Mammary epithelial cell (primary cell): ENCODE measurements at regions not wholly inside any gene's neighbourhood (a gene's known extent, or its start where the extent isn't known, plus 50 kb on each side); places are given as distances from the start of the nearest gene placed in this dataset.

Experiments used
- EZH2 ChIP-seq: IDR thresholded peaks from 2 replicates; pipeline ENCODE4 v1.6.1; 2012; ENCODE audit warnings: low read length, inconsistent platforms, borderline replicate concordance
- TF ChIP-seq, protein P1 (sequence below), 2 donors: IDR thresholded peaks in 1 of 2; conservative IDR thresholded peaks in 1 of 2; 2 replicates each; pipeline ENCODE4 v1.5.1; 2011 to 2012; ENCODE audit warnings: inconsistent platforms in 2 of 2, low read length in 2 of 2, mild to moderate bottlenecking in 2 of 2, control low read depth in 1 of 2, low read depth in 1 of 2; ENCODE audit not compliant: insufficient read depth in 1 of 2; ENCODE audit errors: extremely low read depth in 1 of 2

DNA sequence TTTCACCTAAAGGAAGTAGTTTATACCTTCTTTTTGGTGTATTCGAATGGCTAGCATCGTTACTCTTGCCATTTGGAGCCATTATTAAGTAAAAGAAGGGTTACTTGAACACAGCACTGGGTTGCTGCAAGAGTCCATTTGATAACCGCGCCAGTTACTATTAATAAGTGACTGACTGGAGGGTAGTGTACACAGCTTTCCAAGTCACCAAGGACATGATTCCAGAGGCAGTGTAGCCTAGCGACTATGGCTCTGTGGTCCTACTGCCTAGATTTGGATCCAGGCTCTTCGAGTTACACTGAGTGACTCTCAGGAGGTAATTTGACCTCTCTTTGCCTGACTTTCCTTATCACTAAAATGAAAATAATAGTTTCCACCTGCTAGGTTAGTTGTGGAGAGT is 206.8 kb downstream of the MEIS1 start:
- TF ChIP-seq, protein P1, sequence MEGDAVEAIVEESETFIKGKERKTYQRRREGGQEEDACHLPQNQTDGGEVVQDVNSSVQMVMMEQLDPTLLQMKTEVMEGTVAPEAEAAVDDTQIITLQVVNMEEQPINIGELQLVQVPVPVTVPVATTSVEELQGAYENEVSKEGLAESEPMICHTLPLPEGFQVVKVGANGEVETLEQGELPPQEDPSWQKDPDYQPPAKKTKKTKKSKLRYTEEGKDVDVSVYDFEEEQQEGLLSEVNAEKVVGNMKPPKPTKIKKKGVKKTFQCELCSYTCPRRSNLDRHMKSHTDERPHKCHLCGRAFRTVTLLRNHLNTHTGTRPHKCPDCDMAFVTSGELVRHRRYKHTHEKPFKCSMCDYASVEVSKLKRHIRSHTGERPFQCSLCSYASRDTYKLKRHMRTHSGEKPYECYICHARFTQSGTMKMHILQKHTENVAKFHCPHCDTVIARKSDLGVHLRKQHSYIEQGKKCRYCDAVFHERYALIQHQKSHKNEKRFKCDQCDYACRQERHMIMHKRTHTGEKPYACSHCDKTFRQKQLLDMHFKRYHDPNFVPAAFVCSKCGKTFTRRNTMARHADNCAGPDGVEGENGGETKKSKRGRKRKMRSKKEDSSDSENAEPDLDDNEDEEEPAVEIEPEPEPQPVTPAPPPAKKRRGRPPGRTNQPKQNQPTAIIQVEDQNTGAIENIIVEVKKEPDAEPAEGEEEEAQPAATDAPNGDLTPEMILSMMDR (conservative IDR thresholded peaks at IDR 0.05 in 1 of 2, IDR thresholded peaks at IDR 0.05 in 1 of 2; ENCODE audit: extremely low read depth in 1 of 2, insufficient read depth in 1 of 2, low read depth in 1 of 2, low read length in 2 of 2): no peak
- no peak for TF ChIP-seq EZH2
